Activated naive CD4-positive, alpha-beta T cell treated with anti-CD3 and anti-CD28 coated beads for 36 hours (primary cell): ENCODE measurements at regions not wholly inside any gene's neighbourhood (a gene's known extent, or its start where the extent isn't known, plus 50 kb on each side); places are given as distances from the start of the nearest gene placed in this dataset.
"Not testable (repeated sequence)": the region's sequence is repeated elsewhere in the genome, so short reads cannot be mapped to it uniquely, and the experiment has no call there.

Experiments used
- CTCF ChIA-PET: fragments of 350-600 bp; sonication (Branson Sonifier 250); formaldehyde crosslinking; loops from one replicate; lab custom pipeline; 2021; ENCODE audit warnings: antibody characterized with exemption; lab: Charles Lee
- DNase-seq: peaks from one replicate; pipeline ENCODE4 v3.0.0-alpha.2; 2020
- H3K27ac Mint-ChIP-seq: one replicate; pipeline ENCODE4 v1.8.0; 2021; ENCODE audit warnings: mild to moderate bottlenecking, mixed read lengths
- H3K27me3 Mint-ChIP-seq: one replicate; pipeline ENCODE4 v1.8.0; 2021; ENCODE audit warnings: low read depth, mixed read lengths
- H3K36me3 Mint-ChIP-seq: one replicate; pipeline ENCODE4 v1.8.0; 2021; ENCODE audit warnings: low read depth, mixed read lengths
- H3K4me1 Mint-ChIP-seq: one replicate; pipeline ENCODE4 v1.8.0; 2021; ENCODE audit warnings: low read depth, mixed read lengths
- H3K4me3 Mint-ChIP-seq: one replicate; pipeline ENCODE4 v1.8.0; 2021; ENCODE audit warnings: mild to moderate bottlenecking, moderate library complexity, mixed read lengths
- H3K9me3 Mint-ChIP-seq: one replicate; pipeline ENCODE4 v1.8.0; 2021; ENCODE audit warnings: mixed read lengths
- intact Hi-C: fragments of 100-400 bp; cut with micrococcal nuclease; formaldehyde crosslinking; loops from one replicate; pipeline ENCODE4 v1.15.1; 2023

- intact Hi-C loops = no loop called here
- CTCF ChIA-PET = interaction anchor here (0.6 kb wide), 1 partner anchor 49 kb away, joined by 4 read pairs; no protein-coding TSS in a partner anchor
- Mint-ChIP-seq H3K27me3 (peaks cover 7% of the 10 kb centered on the region), H3K27ac (no peak overlapping the region), H3K9me3 (peaks cover 9% of the 10 kb centered on the region), H3K4me3 (no peak overlapping the region), H3K4me1 (no peaks in the 10 kb centered on the region), H3K36me3 (no peaks in the 10 kb centered on the region)
- no peak for DNase-seq
Measured at GRCh38 chr6:12348530-12349511, 58.7 kb downstream of the EDN1 start.

GRCh38 chr6:12350644-12351170, 60.5 kb downstream of the EDN1 start:
- no peak for DNase-seq
- Mint-ChIP-seq H3K4me1 (no peaks in the 10 kb centered on the region), H3K36me3 (no peaks in the 10 kb centered on the region), H3K27ac (no peak overlapping the region), H3K4me3 (no peak overlapping the region), H3K9me3 (peaks cover 9% of the 10 kb centered on the region), H3K27me3 (peaks cover 10% of the 10 kb centered on the region)
- intact Hi-C loops = no loop called here
- CTCF ChIA-PET = no interaction called here

GRCh38 chr6:12351672-12352071, 61.5 kb downstream of the EDN1 start:
- no peaks in the 10 kb centered on the region for H3K4me1 Mint-ChIP-seq
- CTCF ChIA-PET = no interaction called here
- H3K9me3 Mint-ChIP-seq = peaks cover 9% of the 10 kb centered on the region
- intact Hi-C loops = no loop called here
- DNase-seq = no peak
- no peaks in the 10 kb centered on the region for H3K36me3 Mint-ChIP-seq
- peaks cover 10% of the 10 kb centered on the region for H3K27me3 Mint-ChIP-seq
- no peak overlapping the region for H3K4me3 Mint-ChIP-seq
- no peak overlapping the region for H3K27ac Mint-ChIP-seq

- Mint-ChIP-seq H3K36me3 (no peaks in the 10 kb centered on the region), H3K27ac (no peak overlapping the region), H3K27me3 (peaks cover 10% of the 10 kb centered on the region), H3K9me3 (peaks cover 9% of the 10 kb centered on the region), H3K4me1 (no peaks in the 10 kb centered on the region), H3K4me3 (no peak overlapping the region)
- CTCF ChIA-PET = no interaction called here
- no peak for DNase-seq
- intact Hi-C loops = no loop called here
Measured at GRCh38 chr6:12353731-12354130, 63.6 kb downstream of the EDN1 start.

GRCh38 chr6:12354499-12354898, 64.3 kb downstream of the EDN1 start:
- intact Hi-C loops = no loop called here
- Mint-ChIP-seq H3K4me3 (no peak overlapping the region), H3K4me1 (no peaks in the 10 kb centered on the region), H3K9me3 (peaks cover 9% of the 10 kb centered on the region), H3K27me3 (peaks cover 7% of the 10 kb centered on the region), H3K36me3 (no peaks in the 10 kb centered on the region), H3K27ac (no peak overlapping the region)
- DNase-seq = no peak
- CTCF ChIA-PET = no interaction called here

- H3K4me1 Mint-ChIP-seq = no peaks in the 10 kb centered on the region
- intact Hi-C loops = no loop called here
- H3K4me3 Mint-ChIP-seq = no peak overlapping the region
- DNase-seq = no peak
- H3K9me3 Mint-ChIP-seq = peaks cover 9% of the 10 kb centered on the region
- H3K27me3 Mint-ChIP-seq = peaks cover 3% of the 10 kb centered on the region
- CTCF ChIA-PET = no interaction called here
- no peak overlapping the region for H3K27ac Mint-ChIP-seq
- H3K36me3 Mint-ChIP-seq = no peaks in the 10 kb centered on the region
Measured at GRCh38 chr6:12355354-12355753, 65.2 kb downstream of the EDN1 start.

- Mint-ChIP-seq H3K27me3 (peaks cover 3% of the 10 kb centered on the region), H3K9me3 (peaks cover 9% of the 10 kb centered on the region), H3K4me1 (no peaks in the 10 kb centered on the region), H3K27ac (no peak overlapping the region), H3K36me3 (no peaks in the 10 kb centered on the region), H3K4me3 (no peak overlapping the region)
- intact Hi-C loops = no loop called here
- CTCF ChIA-PET = interaction anchor here (0.9 kb wide), 1 partner anchor 14 kb away, joined by 3 read pairs; no protein-coding TSS in a partner anchor
- DNase-seq = no peak
Measured at GRCh38 chr6:12356431-12356830, 66.3 kb downstream of the EDN1 start.

GRCh38 chr6:12356983-12357972, 67.1 kb downstream of the EDN1 start:
- Mint-ChIP-seq H3K27me3 (peaks cover 3% of the 10 kb centered on the region), H3K27ac (no peak overlapping the region), H3K4me1 (no peaks in the 10 kb centered on the region), H3K4me3 (no peak overlapping the region), H3K36me3 (no peaks in the 10 kb centered on the region), H3K9me3 (peaks cover 4% of the 10 kb centered on the region)
- DNase-seq = no peak
- CTCF ChIA-PET = interaction anchor here (0.5 to 0.9 kb wide), 2 partner anchors 15 to 808 kb away, joined by 3 to 4 read pairs; no protein-coding TSS in a partner anchor
- intact Hi-C loops = no loop called here

- intact Hi-C loops = no loop called here
Measured at GRCh38 chr6:12359036-12359435, 68.9 kb downstream of the EDN1 start.

GRCh38 chr6:12361042-12361765, 71.0 kb downstream of the EDN1 start:
- Mint-ChIP-seq H3K9me3 (no peaks in the 10 kb centered on the region), H3K4me1 (no peaks in the 10 kb centered on the region), H3K27ac (no peak overlapping the region), H3K27me3 (no peaks in the 10 kb centered on the region), H3K4me3 (no peak overlapping the region), H3K36me3 (no peaks in the 10 kb centered on the region)
- CTCF ChIA-PET = no interaction called here
- no peak for DNase-seq
- intact Hi-C loops = no loop called here

More at GRCh38 chr6:12359036-12359435, 68.9 kb downstream of the EDN1 start:
- H3K27ac Mint-ChIP-seq = no peak overlapping the region
- CTCF ChIA-PET = no interaction called here
- no peak overlapping the region for H3K4me3 Mint-ChIP-seq
- H3K36me3 Mint-ChIP-seq = no peaks in the 10 kb centered on the region
- no peaks in the 10 kb centered on the region for H3K9me3 Mint-ChIP-seq
- DNase-seq = no peak
- peaks cover 3% of the 10 kb centered on the region for H3K27me3 Mint-ChIP-seq
- H3K4me1 Mint-ChIP-seq = no peaks in the 10 kb centered on the region

GRCh38 chr6:12363277-12363650, 73.1 kb downstream of the EDN1 start:
- H3K27ac Mint-ChIP-seq, intact Hi-C loops, DNase-seq, H3K4me1 Mint-ChIP-seq, H3K27me3 Mint-ChIP-seq, H3K4me3 Mint-ChIP-seq, H3K36me3 Mint-ChIP-seq, H3K9me3 Mint-ChIP-seq: not testable (repeated sequence)
- CTCF ChIA-PET = interaction anchor here (0.5 kb wide), 1 partner anchor 92 kb away, joined by 3 read pairs; no protein-coding TSS in a partner anchor
